ENCODE measurements at regions not wholly inside any gene's neighbourhood (a gene's known extent, or its start where the extent isn't known, plus 50 kb on each side); places are given as distances from the start of the nearest gene placed in this dataset.
A peak's percentile ranks its signal among the peaks of the same experiment; 100 is the strongest.

DNA sequence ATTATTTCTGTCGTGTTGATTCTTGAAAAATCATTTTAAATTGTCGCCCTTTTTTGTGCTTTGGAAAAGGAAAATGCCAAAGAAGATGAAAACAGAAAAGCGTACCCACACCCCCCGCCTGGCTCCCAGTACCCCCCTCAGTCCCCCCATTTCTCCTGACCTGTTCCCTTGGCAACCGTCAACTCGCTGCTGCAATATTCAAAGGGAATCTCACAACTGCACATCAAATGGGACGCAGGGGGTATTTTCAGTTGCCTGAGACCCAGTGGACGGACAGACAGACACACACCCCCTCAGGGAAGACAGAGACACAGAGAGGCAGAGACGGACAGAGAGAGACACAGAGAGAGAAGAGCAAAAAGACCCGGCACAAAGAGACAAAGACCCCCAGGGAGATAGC is 83.5 kb upstream of the PRR20G start:
- no peak for DNase-seq

DNA sequence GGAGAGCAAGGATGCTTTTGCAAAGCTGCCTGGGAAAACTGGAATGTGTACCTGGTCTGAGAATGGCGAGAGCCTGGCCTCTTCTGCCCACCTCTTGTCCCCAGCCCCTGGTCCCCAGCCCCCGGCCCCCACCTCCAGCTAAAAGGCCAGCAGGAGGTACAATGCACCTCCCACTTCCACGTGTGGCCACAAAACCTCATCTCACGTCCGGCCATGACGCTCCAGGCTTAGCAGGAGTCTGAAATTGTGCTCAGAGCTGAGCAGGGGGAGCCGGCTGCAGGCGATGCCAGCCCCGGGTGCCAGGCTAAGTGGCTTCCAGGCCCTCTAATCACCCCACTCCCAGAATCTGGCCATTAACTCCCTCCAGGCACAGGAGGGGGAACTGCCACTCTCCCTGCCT is 83.1 kb upstream of the PRR20G start:
- DNase-seq, result peak; percentile 9

- peak; percentile 9 for DNase-seq
Measured at GRCh38 chr3:127369356-127369935, 81.6 kb upstream of the PRR20G start.

DNA sequence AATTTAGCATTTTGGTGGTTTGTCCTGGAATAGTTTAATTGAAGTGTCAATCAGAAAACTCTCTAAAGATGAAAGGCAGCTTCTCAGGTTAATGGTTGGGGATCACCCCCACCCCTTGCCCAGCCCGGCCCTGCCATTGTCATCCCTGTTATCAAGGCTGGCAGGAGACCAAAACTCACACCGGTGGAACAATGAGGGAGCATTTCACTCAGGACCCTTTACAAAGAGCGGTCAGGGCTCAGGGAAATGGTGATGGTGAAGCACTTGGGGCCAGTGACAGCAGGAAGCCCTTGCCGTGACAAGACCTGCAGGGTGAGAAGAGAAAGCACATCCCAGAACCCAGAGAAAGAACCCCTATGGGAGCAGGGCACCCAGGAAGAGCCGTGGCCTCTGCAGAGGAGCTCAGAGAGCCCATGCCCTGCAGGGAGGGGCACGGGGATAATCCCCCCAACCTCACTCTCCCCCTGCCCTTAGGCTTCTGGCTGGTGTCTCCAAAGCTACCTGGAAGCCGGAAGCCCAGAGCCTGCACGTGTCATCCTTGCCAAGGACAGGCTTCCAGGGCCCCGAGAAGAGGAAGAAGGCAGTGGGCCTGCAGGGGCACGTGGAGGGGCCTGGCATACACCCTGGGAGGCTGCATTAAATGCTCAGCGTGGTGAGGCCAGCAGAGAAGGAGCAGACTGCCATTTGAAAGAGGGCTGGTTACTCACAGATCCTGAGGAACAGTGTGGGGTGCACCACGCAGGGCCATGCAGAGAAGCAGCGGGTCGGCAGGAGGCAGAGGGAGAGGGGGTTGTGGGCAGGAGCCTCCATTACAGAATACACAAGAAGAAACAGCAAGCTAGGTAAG is 80.6 kb upstream of the PRR20G start:
- no peak for DNase-seq

DNA sequence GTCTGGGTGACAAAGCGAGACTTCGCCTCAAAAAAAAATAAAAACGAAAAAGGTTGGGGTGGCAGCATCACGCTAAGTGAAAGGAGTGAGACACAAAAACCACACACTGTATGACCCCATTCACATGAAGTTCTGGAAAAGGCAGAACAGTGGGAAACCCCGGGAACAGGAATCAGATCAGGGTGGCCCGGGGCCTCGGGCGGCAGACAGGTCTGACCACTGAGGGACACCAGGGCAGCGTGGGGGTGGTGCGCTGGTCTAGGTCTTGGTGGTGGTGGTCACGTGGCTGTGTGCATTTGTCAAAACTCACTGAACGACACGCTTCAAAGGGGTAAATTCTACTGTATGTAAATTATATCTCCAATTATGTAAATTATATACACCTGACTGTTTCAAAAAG is 79.7 kb upstream of the PRR20G start:
- no peak for DNase-seq

DNA sequence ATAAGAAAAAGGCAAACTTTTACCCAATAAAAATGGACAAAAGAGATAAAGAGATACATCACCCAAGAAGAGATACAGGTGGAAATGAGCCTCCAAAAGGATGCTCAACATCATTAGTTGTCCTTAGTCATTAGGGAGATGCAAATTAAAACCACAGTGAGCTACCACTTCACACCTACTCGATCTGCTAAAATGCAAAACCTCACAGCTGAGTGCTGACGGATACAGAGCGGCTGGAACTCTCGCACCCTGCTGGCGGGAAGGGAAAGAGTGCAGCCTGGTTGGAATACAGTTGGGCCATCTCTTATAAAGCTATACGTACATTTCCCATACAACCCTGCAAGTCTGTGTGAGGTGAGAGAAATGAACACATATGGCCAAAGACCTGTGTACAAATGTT is 78.5 kb upstream of the PRR20G start:
- DNase-seq, result no peak

GRCh38 chr3:127365163-127365798 is 77.4 kb upstream of the PRR20G start:
- no peak for DNase-seq

DNA sequence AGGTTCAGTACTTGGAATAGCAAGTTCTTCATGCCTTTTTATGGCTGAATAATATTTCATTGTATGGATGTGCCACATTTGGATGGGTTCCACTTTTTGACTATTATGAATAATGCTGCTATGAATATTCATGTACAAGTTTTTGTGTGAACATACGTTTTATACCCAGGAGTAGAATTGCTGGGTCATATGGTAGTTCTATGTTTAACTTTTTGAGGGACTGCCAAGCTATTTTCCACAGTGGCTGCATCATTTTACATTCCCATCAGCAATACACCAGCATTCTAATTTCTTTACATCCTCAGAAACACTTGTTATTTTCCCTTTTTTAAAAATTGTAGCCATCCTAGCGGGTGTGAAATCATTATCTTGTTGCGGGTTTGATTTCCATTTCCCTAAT is 76.0 kb upstream of the PRR20G start:
- DNase-seq, result no peak

DNA sequence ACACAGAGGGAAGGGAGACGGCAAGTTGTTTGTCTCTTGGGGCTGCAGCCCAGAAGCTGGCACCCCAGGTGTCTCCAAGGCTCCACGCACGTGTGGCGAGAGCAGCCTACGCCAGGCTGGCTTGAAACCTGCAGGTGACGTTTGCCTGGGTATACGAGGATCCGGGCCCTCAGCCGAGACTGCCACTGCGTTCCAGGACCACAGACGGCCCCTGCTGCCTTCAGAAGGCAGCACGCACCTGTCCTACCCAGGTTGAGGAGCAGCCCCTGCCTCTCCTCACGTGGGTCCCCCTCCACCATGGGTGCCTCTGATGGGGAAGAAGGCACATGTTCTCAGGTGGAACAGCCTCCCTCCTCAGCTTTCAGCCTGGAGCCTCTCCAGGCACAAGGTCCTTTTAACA is 75.3 kb upstream of the PRR20G start:
- no peak for DNase-seq

- no peak for DNase-seq
Measured at GRCh38 chr3:127360647-127361046, 72.8 kb upstream of the PRR20G start.

- no peak for DNase-seq
Measured at GRCh38 chr3:127358641-127359040, 70.8 kb upstream of the PRR20G start.

GRCh38 chr3:127356381-127356780 is 68.5 kb upstream of the PRR20G start:
- DNase-seq, result no peak

- no peak for DNase-seq
Measured at GRCh38 chr3:127354761-127355160, 66.9 kb upstream of the PRR20G start.

DNA sequence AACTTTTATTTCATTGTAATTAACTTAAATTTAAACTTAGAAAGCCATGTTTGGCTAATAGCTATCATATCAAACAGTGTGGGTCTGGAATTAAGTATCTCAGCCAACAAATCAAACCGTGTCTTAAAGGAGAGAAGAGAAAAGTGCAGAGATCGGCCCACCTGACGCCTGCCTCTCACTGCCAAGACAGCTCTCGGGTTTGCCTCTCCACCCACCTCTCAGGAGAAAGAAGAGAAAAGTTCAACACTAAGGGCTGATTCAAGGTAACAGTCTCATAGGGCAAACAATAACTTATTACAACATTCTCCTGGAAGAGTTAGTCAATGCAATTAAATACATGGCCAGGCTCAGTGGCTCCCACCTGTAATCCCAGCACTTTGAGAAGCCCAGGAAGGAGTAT is 64.8 kb upstream of the PRR20G start:
- DNase-seq, result no peak

GRCh38 chr3:127351775-127352350 is 64.0 kb upstream of the PRR20G start:
- DNase-seq, result no peak

- no peak for DNase-seq
Measured at GRCh38 chr3:127351321-127351720, 63.5 kb upstream of the PRR20G start.

GRCh38 chr3:127350172-127351050 is 62.6 kb upstream of the PRR20G start:
- DNase-seq, result no peak

DNA sequence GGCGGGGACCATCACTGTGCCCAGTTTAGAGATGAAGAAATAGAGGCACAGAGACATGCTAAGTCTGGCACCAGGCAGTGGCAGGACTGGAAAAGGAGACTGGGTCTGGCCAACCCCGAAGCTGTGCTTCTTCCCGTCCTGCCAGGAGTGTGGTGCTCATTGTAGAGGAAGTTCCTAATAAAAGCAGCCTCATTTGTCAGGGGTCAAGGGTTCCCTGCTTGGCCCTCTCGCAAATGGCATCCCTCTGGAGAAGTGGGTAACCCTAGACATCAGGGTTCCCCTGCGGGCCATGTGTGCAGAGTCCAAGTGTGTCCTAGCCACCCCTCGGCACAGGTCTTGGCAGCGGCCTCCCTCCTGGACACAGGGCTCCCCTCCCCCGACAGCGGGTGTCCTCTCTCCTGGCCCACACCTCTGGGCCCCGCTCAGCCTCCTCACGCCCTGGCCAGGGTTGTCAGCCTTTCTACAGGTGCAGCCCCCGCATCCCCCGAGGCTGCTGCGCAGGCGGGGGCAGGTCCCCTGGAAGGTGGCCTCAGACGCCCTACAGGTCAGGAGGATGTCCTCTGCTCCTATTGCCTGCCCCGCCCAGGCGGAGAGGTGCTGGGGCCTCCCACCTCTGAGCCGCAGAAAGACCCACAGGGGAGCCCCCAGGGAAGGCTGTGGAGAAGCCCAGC is 61.8 kb upstream of the PRR20G start:
- DNase-seq, result no peak

DNA sequence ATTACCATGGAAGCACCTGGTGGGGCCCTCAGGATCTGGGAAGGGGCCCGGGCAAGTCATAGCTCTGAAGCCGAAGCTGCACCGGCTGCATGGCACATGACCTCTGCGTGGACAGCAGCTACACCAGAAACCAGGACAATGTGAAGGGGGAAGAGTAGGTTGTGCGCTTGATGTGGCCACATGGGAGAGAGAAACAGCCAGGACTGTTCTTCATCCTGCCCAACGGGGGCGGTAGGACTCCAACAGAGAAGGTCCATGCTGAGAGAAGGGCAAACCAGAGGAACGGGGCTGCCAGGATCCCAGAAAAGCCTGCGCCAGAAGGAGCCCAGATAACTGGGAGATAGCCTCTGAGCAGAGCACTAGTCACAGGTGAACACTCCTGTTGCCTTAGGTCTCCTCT is 54.9 kb upstream of the PRR20G start:
- no peak for DNase-seq

- DNase-seq, result no peak
Measured at GRCh38 chr3:127339928-127340861, 52.3 kb upstream of the PRR20G start.

- DNase-seq, result no peak
Measured at GRCh38 chr3:127339016-127339415, 51.2 kb upstream of the PRR20G start.

All from GDM1 (cell line).